Uterus (tissue), 2 donors: ENCODE measurements at regions not wholly inside any gene's neighbourhood (a gene's known extent, or its start where the extent isn't known, plus 50 kb on each side); places are given as distances from the start of the nearest gene placed in this dataset.

Source experiments
- CTCF ChIP-seq, 4 experiments: fragments of 200-600 bp in 2 of 4; fragments of 450-650 bp in 2 of 4; sonication (generic) in 2 of 4; IDR thresholded peaks; one replicate each; pipeline ENCODE4 v1.5.1; 2016 to 2019; ENCODE audit warnings: antibody characterized with exemption in 4 of 4, mild to moderate bottlenecking in 2 of 4, moderate library complexity in 1 of 4
- POLR2A ChIP-seq, 2 donors: fragments of 450-650 bp; IDR thresholded peaks; one replicate each; pipeline ENCODE4 v1.6.1; 2016; ENCODE audit warnings: antibody characterized with exemption in 2 of 2, mild to moderate bottlenecking in 1 of 2, moderate library complexity in 1 of 2

- TF ChIP-seq CTCF (IDR thresholded peaks at IDR 0.05) (no peak), POLR2A (IDR thresholded peaks at IDR 0.05) (no peak)
These were observed 963.5 kb downstream of the NTRK3 start for GRCh38 chr15:87293031-87293430.
